ENCODE measurements at regions not wholly inside any gene's neighbourhood (a gene's known extent, or its start where the extent isn't known, plus 50 kb on each side); places are given as distances from the start of the nearest gene placed in this dataset.

DNA sequence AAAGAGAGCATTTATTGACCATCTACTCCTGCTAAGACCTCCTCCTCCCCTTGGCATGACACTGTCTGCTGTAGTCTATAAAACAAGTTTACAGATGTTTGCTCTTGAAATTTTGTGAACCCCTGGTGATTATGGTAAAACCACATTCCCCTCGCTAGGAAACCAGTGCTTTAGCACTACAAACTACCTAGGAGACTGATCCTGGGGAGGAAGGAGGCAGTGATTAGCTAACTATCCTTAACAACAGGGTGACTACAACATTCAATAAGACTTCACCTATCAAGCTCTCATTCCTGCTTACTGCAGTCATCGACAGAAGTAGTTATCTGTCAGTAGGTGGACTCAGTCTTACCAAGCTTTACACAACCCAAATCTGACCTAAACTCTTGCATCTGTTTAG lies 371.3 kb downstream of the TUSC7 start:
- H3K36me3 ChIP-seq (ENCODE audit: control insufficient read depth, insufficient read depth, low read length), result no peaks in the 10 kb centered on the region
- DNase-seq (ENCODE audit: extremely low read depth in 1 of 4, low spot score in 3 of 4) (no peak), FAIRE-seq (no peak), ATAC-seq (no peak)
- H3K27me3 ChIP-seq (ENCODE audit: control insufficient read depth in 2 of 2, insufficient read depth in 2 of 2, low read length in 2 of 2), result no peaks in the 10 kb centered on the region
- no peaks in the 10 kb centered on the region for H3K9me3 ChIP-seq (replicated peaks; ENCODE audit: control insufficient read depth, insufficient read depth, low read depth, low read length)
- H2AFZ ChIP-seq (ENCODE audit: low read depth, low read length), result no peak overlapping the region
- BruUV-seq (replicated peaks), result no TSS peak
- H3K79me2 ChIP-seq (ENCODE audit: control insufficient read depth, insufficient read depth, low read length), result no peaks in the 10 kb centered on the region
- H3K4me1 ChIP-seq (replicated peaks in 1 of 2; ENCODE audit: control insufficient read depth in 2 of 2, insufficient read depth in 2 of 2, low read length in 2 of 2), result no peaks in the 10 kb centered on the region
- 0% methylated on average over 2 of the region's 2 CpGs for WGBS (ENCODE audit: insufficient coverage, low coverage, missing lambda C conversion rate)
- TF ChIP-seq BACH1 (tag; IDR thresholded peaks at IDR 0.05) (no peak), ZNF277 (CRISPR knock-in tag; IDR thresholded peaks at IDR 0.05; ENCODE audit: borderline replicate concordance) (no peak)
- TF ChIP-seq, protein P1, sequence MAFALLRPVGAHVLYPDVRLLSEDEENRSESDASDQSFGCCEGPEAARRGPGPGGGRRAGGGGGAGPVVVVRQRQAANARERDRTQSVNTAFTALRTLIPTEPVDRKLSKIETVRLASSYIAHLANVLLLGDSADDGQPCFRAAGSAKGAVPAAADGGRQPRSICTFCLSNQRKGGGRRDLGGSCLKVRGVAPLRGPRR (CRISPR knock-in tag; IDR thresholded peaks at IDR 0.05), result no peak
- no peaks in the 10 kb centered on the region for H3K9me1 ChIP-seq (ENCODE audit: control insufficient read depth, insufficient read depth, low read length)
- H3K4me3 ChIP-seq, result no peak overlapping the region
- H3K27ac ChIP-seq (ENCODE audit: extremely low read depth, low read depth, low read length), result no peak overlapping the region
- in situ Hi-C loops (cut with MboI), result no loop called here
- ChIA-PET CTCF (ENCODE audit: low intra/inter-chr PET ratio) (no interaction called here), POLR2A (no interaction called here)
- intact Hi-C loops (cut with micrococcal nuclease), result no loop called here
- H3K9ac ChIP-seq (ENCODE audit: insufficient read depth in 1 of 2, low read depth in 2 of 2, low read length in 2 of 2), result no peak overlapping the region
- H3K4me2 ChIP-seq (ENCODE audit: insufficient read depth, low read length), result no peak overlapping the region
- H4K20me1 ChIP-seq (replicated peaks; ENCODE audit: control insufficient read depth, insufficient read depth, low read length), result no peaks in the 10 kb centered on the region

DNA sequence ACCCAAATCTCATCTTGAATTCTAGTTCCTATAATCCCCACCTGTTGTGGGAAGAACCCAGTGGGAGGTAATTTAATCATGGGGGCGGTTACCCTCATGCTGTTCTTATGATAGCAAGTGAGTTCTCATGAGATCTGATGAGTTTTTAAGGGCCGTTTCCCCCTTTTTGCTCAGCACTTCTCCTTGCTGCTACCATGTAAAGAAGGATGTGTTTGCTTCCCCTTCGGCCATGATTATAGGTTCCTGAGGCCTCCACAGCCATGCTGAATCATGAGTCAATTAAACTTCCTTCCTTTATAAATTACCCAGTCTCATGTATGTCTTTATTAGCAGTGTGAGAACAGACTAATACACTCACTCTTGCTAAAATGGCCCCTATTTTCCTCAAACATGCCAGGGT lies 374.7 kb downstream of the TUSC7 start:
- intact Hi-C loops (cut with micrococcal nuclease) (no loop called here), in situ Hi-C loops (cut with MboI) (no loop called here)
- no peak for ATAC-seq
- H3K9ac ChIP-seq (ENCODE audit: insufficient read depth in 1 of 2, low read depth in 2 of 2, low read length in 2 of 2), result no peak overlapping the region
- H3K27ac ChIP-seq (ENCODE audit: extremely low read depth, low read depth, low read length), result no peak overlapping the region
- ChIA-PET CTCF (ENCODE audit: low intra/inter-chr PET ratio) (no interaction called here), POLR2A (no interaction called here)
- H3K79me2 ChIP-seq (ENCODE audit: control insufficient read depth, insufficient read depth, low read length), result no peaks in the 10 kb centered on the region
- H3K27me3 ChIP-seq (ENCODE audit: control insufficient read depth in 2 of 2, insufficient read depth in 2 of 2, low read length in 2 of 2), result no peaks in the 10 kb centered on the region
- no peaks in the 10 kb centered on the region for H4K20me1 ChIP-seq (replicated peaks; ENCODE audit: control insufficient read depth, insufficient read depth, low read length)
- BruUV-seq (replicated peaks), result no TSS peak
- no peak overlapping the region for H2AFZ ChIP-seq (ENCODE audit: low read depth, low read length)
- WGBS (ENCODE audit: insufficient coverage, low coverage, missing lambda C conversion rate), result 13% methylated on average over 1 of the region's 3 CpGs
- no peak overlapping the region for H3K4me2 ChIP-seq (ENCODE audit: insufficient read depth, low read length)
- no peaks in the 10 kb centered on the region for H3K9me3 ChIP-seq (replicated peaks; ENCODE audit: control insufficient read depth, insufficient read depth, low read depth, low read length)
- H3K36me3 ChIP-seq (ENCODE audit: control insufficient read depth, insufficient read depth, low read length), result no peaks in the 10 kb centered on the region
- no peak for DNase-seq (ENCODE audit: extremely low read depth in 1 of 4, low spot score in 3 of 4)
- H3K4me1 ChIP-seq (replicated peaks in 1 of 2; ENCODE audit: control insufficient read depth in 2 of 2, insufficient read depth in 2 of 2, low read length in 2 of 2), result no peaks in the 10 kb centered on the region
- H3K9me1 ChIP-seq (ENCODE audit: control insufficient read depth, insufficient read depth, low read length), result no peaks in the 10 kb centered on the region
- no peak overlapping the region for H3K4me3 ChIP-seq
- FAIRE-seq, result no peak
- TF ChIP-seq NCOA1 (IDR thresholded peaks at IDR 0.05; ENCODE audit: low read depth), result no peak
- no peak for TF ChIP-seq ZBTB12 (CRISPR knock-in tag; IDR thresholded peaks at IDR 0.05)
- no peak for TF ChIP-seq ZNF3 (CRISPR knock-in tag; IDR thresholded peaks at IDR 0.05)
- TF ChIP-seq ZNF561 (CRISPR knock-in tag; conservative IDR thresholded peaks at IDR 0.05), result no peak
- no peak for TF ChIP-seq POLR2AphosphoS2 (IDR thresholded peaks at IDR 0.05; ENCODE audit: low read length)
- no peak for TF ChIP-seq VEZF1 (CRISPR knock-in tag; IDR thresholded peaks at IDR 0.05)
- TF ChIP-seq, protein P2, sequence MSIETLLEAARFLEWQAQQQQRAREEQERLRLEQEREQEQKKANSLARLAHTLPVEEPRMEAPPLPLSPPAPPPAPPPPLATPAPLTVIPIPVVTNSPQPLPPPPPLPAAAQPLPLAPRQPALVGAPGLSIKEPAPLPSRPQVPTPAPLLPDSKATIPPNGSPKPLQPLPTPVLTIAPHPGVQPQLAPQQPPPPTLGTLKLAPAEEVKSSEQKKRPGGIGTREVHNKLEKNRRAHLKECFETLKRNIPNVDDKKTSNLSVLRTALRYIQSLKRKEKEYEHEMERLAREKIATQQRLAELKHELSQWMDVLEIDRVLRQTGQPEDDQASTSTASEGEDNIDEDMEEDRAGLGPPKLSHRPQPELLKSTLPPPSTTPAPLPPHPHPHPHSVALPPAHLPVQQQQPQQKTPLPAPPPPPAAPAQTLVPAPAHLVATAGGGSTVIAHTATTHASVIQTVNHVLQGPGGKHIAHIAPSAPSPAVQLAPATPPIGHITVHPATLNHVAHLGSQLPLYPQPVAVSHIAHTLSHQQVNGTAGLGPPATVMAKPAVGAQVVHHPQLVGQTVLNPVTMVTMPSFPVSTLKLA (conservative IDR thresholded peaks at IDR 0.05), result no peak
- TF ChIP-seq CEBPB (tag; IDR thresholded peaks at IDR 0.05), result no peak

All from K562 (cell line).